Kidney capillary endothelial cell (primary cell): ENCODE measurements at regions not wholly inside any gene's neighbourhood (a gene's known extent, or its start where the extent isn't known, plus 50 kb on each side); places are given as distances from the start of the nearest gene placed in this dataset.

Source experiments
- DNase-seq: peaks from one replicate; pipeline ENCODE4 v3.0.0-alpha.2; 2018; ENCODE audit warnings: low spot score

DNA sequence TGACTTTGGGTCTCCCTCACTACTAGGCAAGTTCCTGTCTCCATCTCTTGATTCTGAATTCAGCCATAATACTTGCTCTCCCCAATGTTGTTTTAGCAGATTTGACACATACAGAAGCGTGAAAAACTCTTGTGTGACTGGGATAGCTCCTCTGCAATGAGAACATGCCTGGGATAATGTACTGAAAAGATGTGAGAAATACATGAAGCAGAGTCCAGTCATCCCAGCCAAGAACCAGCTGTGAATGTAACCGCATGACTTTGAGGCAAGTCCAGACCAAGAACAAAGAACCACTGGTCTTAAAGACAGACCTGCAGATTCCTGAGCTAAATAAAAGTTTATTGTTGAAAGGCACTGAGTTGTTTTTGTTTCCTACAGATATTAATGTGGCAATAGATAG lies 135.0 kb downstream of the NMUR2 start:
- no peak for DNase-seq

- no peak for DNase-seq
Observed at GRCh38 chr5:152269533-152269932, 135.5 kb downstream of the NMUR2 start.

GRCh38 chr5:152264645-152265254 lies 140.3 kb downstream of the NMUR2 start:
- no peak for DNase-seq

GRCh38 chr5:152262667-152263066 lies 142.4 kb downstream of the NMUR2 start:
- no peak for DNase-seq

DNA sequence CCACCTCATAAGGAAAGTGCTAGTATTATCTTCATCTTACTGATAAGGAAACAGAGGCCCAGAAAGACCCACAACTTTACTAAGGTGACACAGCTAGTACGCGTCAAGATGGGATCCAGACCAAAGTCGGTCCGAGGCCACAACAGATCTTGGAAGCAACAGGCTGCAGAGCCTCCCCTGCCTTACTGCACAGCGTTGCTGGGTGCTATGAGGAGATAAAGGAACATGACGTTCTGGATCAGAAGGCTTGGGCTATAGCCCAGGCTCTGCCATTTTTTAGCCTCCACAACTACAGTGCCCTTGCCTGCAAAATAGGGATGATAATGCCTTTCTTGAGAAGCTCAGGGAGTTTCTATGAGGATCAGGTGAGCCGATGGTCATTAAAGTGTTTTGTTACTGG lies 144.1 kb downstream of the NMUR2 start:
- no peak for DNase-seq

DNA sequence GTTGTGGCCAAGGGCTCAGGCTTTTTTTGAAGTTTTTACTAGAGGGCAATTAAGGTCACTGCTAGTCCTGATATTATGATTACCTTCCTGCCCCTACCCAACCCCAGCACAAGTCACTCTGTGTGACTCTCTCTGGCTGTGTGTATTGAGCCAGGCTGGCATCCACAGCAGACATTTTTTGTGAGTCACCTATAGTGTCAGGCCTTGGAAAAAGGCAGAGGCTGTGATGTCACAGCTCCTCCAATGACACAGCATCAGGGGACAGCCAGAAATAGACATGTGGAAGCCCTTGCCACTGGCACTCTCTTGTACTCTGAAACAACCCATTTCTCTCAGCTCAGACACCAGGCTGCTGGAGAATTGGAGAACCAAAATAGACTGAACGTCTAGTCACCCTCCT lies 145.4 kb downstream of the NMUR2 start:
- no peak for DNase-seq

- no peak for DNase-seq
Observed at GRCh38 chr5:152256580-152256979, 148.5 kb downstream of the NMUR2 start.

DNA sequence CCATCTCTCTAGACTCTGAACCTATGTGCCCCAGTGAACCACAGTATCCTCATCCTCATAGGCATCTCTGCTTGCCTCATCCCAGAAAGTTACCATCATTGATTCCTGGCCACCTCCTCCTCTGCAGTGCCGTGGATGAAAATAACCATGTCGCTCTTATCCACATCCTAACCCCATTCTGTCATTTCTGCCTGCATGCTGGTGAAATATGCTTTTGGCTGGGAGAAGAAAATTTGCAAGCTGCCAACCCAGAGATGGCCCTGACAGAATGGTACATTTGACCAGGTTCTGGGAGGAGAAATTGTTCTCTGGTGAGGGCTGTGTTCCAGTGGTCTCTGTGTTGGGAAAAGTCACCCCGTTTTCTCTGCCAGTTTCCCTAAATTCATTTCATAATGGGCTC lies 149.7 kb downstream of the NMUR2 start:
- no peak for DNase-seq

- no peak for DNase-seq
Observed at GRCh38 chr5:152247850-152248385, 157.2 kb downstream of the NMUR2 start.

DNA sequence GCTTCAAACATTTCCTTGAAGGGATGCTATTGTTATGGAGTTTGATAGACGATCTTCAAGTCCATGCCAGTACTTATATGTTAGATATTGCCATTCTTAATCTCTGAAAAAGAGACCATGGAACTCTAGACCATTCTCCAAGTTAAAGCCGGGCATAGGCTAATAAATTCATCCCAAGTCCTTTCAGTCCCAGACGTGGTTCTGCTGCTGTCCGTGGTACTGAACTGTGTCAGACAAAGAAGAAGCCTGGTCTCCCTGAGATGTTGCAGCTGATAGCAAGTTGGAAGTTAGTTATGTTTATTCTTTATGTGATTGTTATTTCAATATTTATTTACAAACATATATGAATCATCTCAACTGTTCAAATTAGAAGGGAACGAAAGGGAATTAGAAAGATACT lies 158.7 kb downstream of the NMUR2 start:
- no peak for DNase-seq

GRCh38 chr5:152237531-152237930 lies 167.5 kb downstream of the NMUR2 start:
- no peak for DNase-seq

DNA sequence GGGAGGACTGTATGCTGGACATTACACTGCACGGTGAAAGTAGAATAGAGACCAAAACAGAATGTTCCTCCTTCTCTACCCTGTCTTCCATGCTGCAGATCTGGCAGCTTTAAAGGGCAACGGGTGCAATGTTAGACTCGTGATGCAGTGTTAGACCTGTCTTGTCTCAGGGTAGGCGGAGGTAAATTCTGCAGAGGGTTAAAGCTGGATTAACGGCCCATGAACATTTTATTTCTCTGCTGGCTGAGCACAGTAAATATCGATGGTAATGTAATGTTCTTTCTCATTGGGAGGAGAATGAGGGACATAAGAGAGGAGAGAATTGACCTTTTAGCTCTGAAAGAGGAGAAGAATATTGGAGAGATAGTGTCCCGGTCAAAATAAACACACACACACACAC lies 178.9 kb downstream of the NMUR2 start:
- no peak for DNase-seq

DNA sequence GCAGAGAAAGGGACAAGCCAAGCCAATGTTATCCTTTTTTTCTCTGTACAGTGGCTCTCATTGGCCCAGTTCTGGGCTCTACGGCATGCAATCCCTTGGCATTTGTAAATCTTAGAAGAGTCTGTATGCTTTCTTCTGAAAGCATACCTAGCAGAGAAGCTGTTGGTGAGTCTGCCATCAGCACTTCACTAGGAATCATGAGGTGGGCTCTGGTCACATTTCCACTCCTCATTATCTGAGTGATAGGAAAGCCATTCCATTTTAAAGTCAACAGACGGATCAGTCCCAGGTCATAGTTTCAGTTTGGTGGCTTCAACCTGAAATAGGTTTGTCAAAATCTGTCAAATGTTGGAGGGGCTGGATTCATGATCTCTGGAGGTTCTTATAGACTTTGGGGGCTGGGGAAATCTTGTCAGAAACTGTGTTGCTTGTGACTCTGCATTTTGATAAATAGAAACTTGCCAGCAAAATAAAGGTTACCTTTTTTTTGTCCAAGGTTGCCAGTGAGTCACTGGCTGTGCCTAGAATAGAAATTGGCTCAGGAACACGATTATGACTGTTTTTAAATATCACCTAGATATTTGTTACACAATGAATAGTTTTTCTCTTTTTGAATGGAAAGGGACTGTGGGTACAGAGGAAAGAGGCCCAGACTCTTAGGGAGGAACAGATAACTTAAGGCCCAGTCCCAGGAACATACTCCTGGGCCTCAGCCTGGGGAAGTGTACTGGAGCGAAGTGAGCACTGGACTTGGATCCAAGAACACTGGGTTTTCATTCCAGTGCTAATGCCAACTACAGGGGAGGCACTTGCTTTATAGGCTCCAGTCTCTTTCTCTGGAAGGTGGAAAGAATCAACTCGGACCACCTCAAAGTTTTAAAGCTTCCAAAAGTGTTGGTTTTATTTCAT lies 183.1 kb downstream of the NMUR2 start:
- DNase-seq, result no peak

DNA sequence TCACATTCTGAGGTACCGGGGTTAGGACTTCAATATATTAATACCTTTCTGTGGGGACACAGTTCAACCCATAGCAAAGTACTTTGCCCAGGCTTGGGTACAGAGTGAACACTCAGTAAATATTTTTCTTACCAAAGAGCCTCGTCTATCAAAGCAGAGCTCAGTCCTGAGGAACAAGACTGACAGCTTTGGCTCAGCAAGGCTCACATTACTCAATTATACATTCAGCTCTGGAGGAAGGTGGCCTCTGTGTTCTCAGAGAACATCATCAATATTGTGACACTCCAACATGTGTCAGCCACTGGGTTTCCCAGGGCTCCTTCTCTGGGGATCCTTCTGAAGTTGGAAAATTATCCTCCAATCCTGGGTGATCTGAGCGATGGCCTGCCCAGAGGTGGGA lies 186.4 kb downstream of the NMUR2 start:
- no peak for DNase-seq

DNA sequence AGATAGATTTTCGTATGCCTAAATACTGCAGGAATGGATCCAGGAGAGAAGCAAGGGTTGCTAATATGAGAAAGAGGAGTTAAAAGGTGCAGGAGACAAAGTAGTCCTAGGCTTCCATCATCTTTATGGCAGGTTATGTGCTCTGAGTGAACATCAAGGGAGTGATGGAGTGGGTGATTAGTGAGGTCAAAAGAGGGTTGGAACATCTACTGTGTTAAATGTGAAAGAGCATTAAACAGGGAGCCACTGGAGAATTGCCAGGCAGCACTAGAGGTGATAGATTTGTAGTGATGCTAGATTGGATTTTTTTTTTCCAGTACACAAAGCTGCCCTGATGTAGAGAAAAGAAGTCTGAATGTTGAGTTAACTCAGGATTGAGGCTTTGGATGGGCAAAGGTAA lies 199.3 kb downstream of the NMUR2 start:
- no peak for DNase-seq

DNA sequence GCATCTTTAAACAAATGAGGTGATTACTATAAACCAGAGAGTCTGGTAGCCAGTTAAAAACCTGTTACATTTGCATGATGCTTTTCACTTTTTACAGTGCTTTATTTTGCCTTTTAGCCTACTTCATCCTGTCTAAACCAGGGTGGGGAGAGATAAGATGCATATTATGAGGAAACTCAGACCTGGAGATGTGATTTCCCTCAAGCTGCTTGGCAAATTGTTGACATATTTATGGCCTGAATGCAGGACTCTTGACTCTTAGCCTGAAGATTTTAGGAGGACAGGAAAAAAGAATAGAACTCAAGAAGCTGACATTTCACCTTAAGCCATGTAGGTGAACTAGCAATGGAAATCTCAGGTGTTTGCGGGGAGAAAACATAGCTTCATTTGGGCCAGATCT lies 202.8 kb downstream of the NMUR2 start:
- no peak for DNase-seq

DNA sequence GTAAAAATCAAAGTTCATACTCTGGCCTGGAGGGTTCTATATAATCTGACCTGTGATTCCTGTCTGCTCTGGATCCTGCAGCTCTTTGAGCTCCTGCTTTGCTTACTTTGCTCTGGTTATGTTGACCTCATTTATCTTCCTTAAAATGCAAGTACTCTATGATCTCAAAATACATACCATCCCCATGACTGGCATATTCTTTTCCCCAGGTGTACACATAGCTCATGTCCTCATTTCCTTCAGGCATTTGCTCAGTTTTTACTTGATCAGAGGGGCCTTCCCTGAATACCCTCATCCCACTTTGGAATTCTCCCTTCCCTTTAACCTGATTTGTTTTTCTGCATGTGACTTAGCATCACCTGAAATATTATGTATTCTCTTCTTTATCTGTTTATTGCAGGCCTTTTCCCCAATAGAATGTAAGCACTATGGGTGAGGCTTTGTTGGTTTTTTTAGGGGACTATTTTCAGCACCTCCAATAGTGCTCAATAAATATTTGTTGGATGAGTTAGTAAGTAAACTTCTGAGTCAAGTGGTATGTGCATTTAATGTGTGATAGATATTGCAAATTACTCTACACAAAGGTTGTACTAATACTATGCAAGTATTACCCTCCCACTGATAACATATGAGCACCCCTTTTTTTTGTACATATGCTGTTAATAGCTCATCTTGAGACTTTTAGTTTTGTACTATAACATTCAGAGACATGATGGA lies 211.5 kb downstream of the NMUR2 start:
- no peak for DNase-seq

DNA sequence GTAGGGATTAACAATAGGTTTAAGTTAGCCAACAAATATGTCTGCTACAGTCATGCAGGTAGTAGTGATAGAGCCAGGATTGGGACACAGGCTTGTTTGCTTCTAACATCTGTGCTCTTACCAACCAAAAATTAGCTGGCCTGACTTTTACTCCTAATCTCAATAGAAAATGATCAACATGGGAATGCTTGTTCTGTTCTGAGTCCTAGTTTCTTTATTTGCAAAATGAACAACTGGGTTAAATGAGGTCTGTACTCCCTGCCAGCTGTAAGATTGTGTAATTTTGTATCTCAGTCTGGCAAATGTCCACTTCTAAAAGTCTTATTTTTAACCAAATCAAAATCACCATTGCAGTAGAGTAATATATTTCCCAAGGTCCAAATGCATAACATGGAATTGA lies 216.8 kb downstream of the NMUR2 start:
- DNase-seq, result no peak

- no peak for DNase-seq
Observed at GRCh38 chr5:152187668-152188067, 217.4 kb downstream of the NMUR2 start.

GRCh38 chr5:152185547-152186245 lies 219.4 kb downstream of the NMUR2 start:
- no peak for DNase-seq

DNA sequence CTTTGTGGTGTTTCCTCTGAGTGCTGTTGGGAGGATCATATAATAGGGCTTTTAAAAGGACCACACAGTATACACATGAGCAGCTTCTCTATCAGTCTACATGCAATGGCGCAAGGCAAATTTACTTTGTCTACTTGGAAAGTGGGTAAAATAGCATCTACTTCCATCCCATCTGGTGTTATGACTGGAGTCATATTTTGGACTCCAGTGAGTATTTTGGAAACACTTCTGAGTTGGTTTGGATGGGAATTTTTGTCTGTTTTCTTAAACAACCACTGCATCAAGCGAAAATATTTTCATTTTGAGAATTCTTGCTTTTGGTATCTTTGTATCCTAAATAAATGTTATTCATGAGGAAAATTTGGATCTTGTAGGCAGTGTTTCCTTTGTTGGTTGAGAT lies 220.8 kb downstream of the NMUR2 start:
- no peak for DNase-seq

DNA sequence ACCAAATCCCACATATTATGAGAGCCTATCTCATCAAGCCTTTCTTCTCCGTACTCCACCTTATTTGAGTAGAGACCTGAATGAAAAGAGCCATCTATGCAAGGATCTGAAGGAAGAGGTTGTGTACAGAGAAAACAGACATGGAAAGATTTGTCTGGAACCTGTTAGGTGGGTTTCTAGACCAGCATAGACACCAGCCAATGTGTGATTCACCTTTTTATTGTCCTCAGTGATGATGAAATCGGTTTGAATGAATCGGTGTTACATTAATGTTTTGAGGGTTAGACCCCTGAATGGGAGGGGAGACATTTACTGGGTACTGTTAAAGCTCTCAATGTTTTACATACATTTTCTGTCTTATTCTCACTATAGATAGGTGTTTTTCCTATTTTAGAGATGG lies 223.6 kb downstream of the NMUR2 start:
- DNase-seq, result no peak
